Activated naive CD8-positive, alpha-beta T cell treated with anti-CD3 and anti-CD28 coated beads, Interleukin-2, amount 10 ng/mL, durations not matched to agents 7 days and 5 days (primary cell): ENCODE measurements at regions not wholly inside any gene's neighbourhood (a gene's known extent, or its start where the extent isn't known, plus 50 kb on each side); places are given as distances from the start of the nearest gene placed in this dataset.

Experiments
- ATAC-seq: fragments of 150-1000 bp; cut with Tn5 transposase; one replicate; pipeline ENCODE4 v1.10.0; 2021; ENCODE audit warnings: low read depth, moderate library complexity
- POLR2A ChIA-PET: fragments of 350-600 bp; sonication (Branson Sonifier 250); formaldehyde crosslinking; loops from one replicate; lab custom pipeline; 2021; ENCODE audit warnings: antibody characterized with exemption; lab: Charles Lee
- DNase-seq: peaks from one replicate; pipeline ENCODE4 v3.0.0; 2021
- H3K27ac Mint-ChIP-seq: one replicate; pipeline ENCODE4 v1.8.0; 2022; ENCODE audit warnings: mild to moderate bottlenecking, mixed read lengths
- H3K27me3 Mint-ChIP-seq: one replicate; pipeline ENCODE4 v1.8.0; 2022; ENCODE audit warnings: mild to moderate bottlenecking, moderate library complexity, mixed read lengths
- H3K36me3 Mint-ChIP-seq: one replicate; pipeline ENCODE4 v1.8.0; 2021; ENCODE audit warnings: mild to moderate bottlenecking, mixed read lengths
- H3K4me1 Mint-ChIP-seq: one replicate; pipeline ENCODE4 v1.8.0; 2021; ENCODE audit warnings: mixed read lengths
- H3K4me3 Mint-ChIP-seq: one replicate; pipeline ENCODE4 v1.8.0; 2022; ENCODE audit warnings: mild to moderate bottlenecking, moderate library complexity, mixed read lengths
- H3K9me3 Mint-ChIP-seq: one replicate; pipeline ENCODE4 v1.8.0; 2021; ENCODE audit warnings: mixed read lengths

- Mint-ChIP-seq H3K36me3 (no peaks in the 10 kb centered on the region), H3K4me3 (no peak overlapping the region), H3K4me1 (no peaks in the 10 kb centered on the region), H3K9me3 (no peaks in the 10 kb centered on the region), H3K27ac (no peak overlapping the region), H3K27me3 (peaks cover 4% of the 10 kb centered on the region)
- POLR2A ChIA-PET: no interaction called here
- DNase-seq (no peak), ATAC-seq (no peak)
Observed at GRCh38 chr12:74415633-74416032, 122.0 kb upstream of the ATXN7L3B start.

- no peaks in the 10 kb centered on the region for H3K27me3 Mint-ChIP-seq
- no peaks in the 10 kb centered on the region for H3K4me1 Mint-ChIP-seq
- H3K27ac Mint-ChIP-seq: no peak overlapping the region
- H3K36me3 Mint-ChIP-seq: no peaks in the 10 kb centered on the region
- POLR2A ChIA-PET: no interaction called here
- no peaks in the 10 kb centered on the region for H3K9me3 Mint-ChIP-seq
- ATAC-seq: no peak
- no peak for DNase-seq
- H3K4me3 Mint-ChIP-seq: no peak overlapping the region
Observed at GRCh38 chr12:74418573-74418972, 119.1 kb upstream of the ATXN7L3B start.

DNA sequence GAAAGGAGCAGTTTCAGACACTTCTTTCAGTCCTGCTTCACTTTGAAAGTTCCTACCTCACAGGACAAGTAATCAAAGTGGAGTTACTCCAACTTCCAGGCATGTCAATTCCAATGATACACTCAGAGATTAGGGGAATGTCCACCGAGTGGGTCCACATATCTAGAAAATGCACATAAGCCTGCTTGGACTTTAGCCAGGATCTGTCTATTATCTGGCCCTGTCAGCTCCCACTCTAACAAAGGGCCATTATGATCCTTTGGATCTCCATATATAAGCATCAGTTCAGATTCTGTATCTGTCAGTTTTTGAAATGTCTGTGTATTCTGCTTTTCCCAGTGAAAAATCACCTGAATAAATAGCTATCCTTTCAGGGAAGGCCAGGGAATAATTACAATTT is 112.9 kb upstream of the ATXN7L3B start:
- Mint-ChIP-seq H3K4me1 (no peaks in the 10 kb centered on the region), H3K4me3 (no peak overlapping the region), H3K9me3 (no peaks in the 10 kb centered on the region), H3K27me3 (peaks cover 2% of the 10 kb centered on the region), H3K27ac (no peak overlapping the region), H3K36me3 (no peaks in the 10 kb centered on the region)
- DNase-seq (no peak), ATAC-seq (no peak)
- POLR2A ChIA-PET: no interaction called here

GRCh38 chr12:74426091-74426490 is 111.5 kb upstream of the ATXN7L3B start:
- POLR2A ChIA-PET: no interaction called here
- ATAC-seq: no peak

GRCh38 chr12:74429535-74429934 is 108.1 kb upstream of the ATXN7L3B start:
- H3K9me3 Mint-ChIP-seq: no peaks in the 10 kb centered on the region
- no peak overlapping the region for H3K4me3 Mint-ChIP-seq
- no peak for DNase-seq
- no peaks in the 10 kb centered on the region for H3K36me3 Mint-ChIP-seq
- no peak for ATAC-seq
- no peak overlapping the region for H3K27ac Mint-ChIP-seq
- H3K4me1 Mint-ChIP-seq: no peaks in the 10 kb centered on the region
- POLR2A ChIA-PET: no interaction called here
- no peaks in the 10 kb centered on the region for H3K27me3 Mint-ChIP-seq

More at GRCh38 chr12:74426091-74426490, 111.5 kb upstream of the ATXN7L3B start:
- H3K27me3 Mint-ChIP-seq: peaks cover 2% of the 10 kb centered on the region
- no peak overlapping the region for H3K27ac Mint-ChIP-seq
- H3K9me3 Mint-ChIP-seq: no peaks in the 10 kb centered on the region
- DNase-seq: no peak
- no peaks in the 10 kb centered on the region for H3K4me1 Mint-ChIP-seq
- H3K4me3 Mint-ChIP-seq: no peak overlapping the region
- H3K36me3 Mint-ChIP-seq: no peaks in the 10 kb centered on the region

DNA sequence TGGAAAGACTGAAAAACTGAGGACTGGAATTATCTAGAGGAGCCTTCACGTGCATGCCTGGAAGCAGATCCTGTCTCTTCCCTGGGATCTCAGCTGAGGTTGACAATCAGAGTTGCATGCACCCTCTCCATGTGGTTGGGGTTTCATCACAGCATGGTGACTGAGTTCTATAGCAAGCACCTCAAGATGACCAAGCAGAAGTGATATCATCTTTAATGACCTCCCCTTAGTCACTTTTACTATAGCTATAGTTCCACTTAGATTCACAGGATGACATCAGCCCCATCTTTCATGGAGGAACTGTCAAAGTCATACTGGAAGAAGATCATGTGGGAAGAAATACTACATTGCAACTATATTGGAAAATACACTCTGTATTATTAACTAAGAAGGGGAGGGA is 105.8 kb upstream of the ATXN7L3B start:
- DNase-seq: no peak
- H3K9me3 Mint-ChIP-seq: no peaks in the 10 kb centered on the region
- POLR2A ChIA-PET: no interaction called here
- H3K27ac Mint-ChIP-seq: no peak overlapping the region
- H3K4me3 Mint-ChIP-seq: no peak overlapping the region
- ATAC-seq: no peak
- no peaks in the 10 kb centered on the region for H3K36me3 Mint-ChIP-seq
- no peaks in the 10 kb centered on the region for H3K27me3 Mint-ChIP-seq
- no peaks in the 10 kb centered on the region for H3K4me1 Mint-ChIP-seq

DNA sequence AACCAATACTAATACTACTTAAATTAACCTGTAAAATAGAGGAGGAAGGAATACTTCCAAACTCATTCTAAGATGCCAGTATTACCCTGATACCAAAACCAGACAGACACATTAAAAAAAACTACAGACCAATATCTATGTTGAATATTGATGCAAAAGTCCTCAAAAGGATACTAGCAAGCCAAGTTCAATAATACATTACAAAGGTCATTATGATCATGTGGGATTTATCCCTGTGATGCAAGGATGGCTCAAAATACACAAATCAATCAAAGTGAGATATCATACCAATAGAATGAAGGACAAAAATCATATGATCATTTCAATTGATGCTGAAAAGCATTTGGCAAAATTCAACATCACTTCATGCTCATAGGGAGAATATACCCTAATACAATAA is 97.2 kb upstream of the ATXN7L3B start:
- POLR2A ChIA-PET: no interaction called here
- DNase-seq (no peak), ATAC-seq (no peak)
- Mint-ChIP-seq H3K4me3 (no peak overlapping the region), H3K27me3 (no peaks in the 10 kb centered on the region), H3K36me3 (no peaks in the 10 kb centered on the region), H3K27ac (no peak overlapping the region), H3K4me1 (no peaks in the 10 kb centered on the region), H3K9me3 (no peaks in the 10 kb centered on the region)

- Mint-ChIP-seq H3K9me3 (no peaks in the 10 kb centered on the region), H3K4me3 (no peak overlapping the region), H3K27me3 (no peaks in the 10 kb centered on the region), H3K27ac (no peak overlapping the region), H3K36me3 (no peaks in the 10 kb centered on the region), H3K4me1 (no peaks in the 10 kb centered on the region)
- POLR2A ChIA-PET: no interaction called here
- no peak for DNase-seq
- ATAC-seq: no peak
Observed at GRCh38 chr12:74441872-74442271, 95.8 kb upstream of the ATXN7L3B start.

GRCh38 chr12:74446466-74446865 is 91.2 kb upstream of the ATXN7L3B start:
- no peaks in the 10 kb centered on the region for H3K36me3 Mint-ChIP-seq
- no peaks in the 10 kb centered on the region for H3K4me1 Mint-ChIP-seq
- no peak overlapping the region for H3K27ac Mint-ChIP-seq
- no peak overlapping the region for H3K4me3 Mint-ChIP-seq
- ATAC-seq: no peak
- H3K9me3 Mint-ChIP-seq: no peaks in the 10 kb centered on the region
- no peak for DNase-seq
- H3K27me3 Mint-ChIP-seq: no peaks in the 10 kb centered on the region
- POLR2A ChIA-PET: interaction anchor here (0.7 kb wide), 1 partner anchor 175 kb away, joined by 3 read pairs; no protein-coding TSS in a partner anchor

DNA sequence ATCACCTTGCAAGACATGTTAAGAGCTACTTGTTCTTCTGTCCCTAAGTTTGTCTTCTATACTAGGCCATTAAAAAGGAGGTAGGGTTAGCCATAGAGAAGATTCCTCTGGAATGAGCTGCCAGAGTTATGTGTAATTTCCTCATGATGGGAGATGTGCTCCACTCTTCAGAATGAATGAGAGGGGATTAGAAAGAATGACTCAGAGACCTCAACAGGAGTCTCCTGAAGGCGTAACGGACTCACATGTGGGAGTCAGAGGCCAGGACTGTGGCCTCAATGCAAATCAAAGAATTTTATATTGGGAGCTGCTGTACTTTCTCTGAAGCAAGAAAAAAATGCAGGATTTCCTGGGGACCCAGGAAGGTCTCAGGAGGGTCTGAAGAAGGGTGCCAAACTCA is 87.8 kb upstream of the ATXN7L3B start:
- POLR2A ChIA-PET: no interaction called here

DNA sequence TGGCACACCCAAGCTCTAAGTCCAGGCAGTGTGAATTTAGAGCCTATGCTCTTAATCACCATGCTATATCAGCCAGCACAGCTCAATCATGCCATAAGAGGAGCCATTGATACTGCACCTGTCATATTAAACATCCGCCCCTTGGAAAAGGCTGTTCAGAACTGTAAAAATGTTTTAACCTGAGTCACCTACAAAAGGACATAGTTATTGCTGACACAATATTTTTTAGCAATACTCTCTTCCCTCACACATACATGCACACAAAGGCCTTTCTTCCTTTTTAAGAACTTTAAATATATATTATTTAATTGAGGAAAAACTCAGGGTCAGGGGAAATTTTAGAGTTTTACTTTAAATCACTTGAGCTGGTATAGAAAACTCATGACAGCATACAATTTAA is 83.5 kb upstream of the ATXN7L3B start:
- Mint-ChIP-seq H3K4me1 (no peaks in the 10 kb centered on the region), H3K4me3 (no peak overlapping the region), H3K27ac (no peak overlapping the region), H3K27me3 (no peaks in the 10 kb centered on the region), H3K9me3 (no peaks in the 10 kb centered on the region), H3K36me3 (no peaks in the 10 kb centered on the region)
- POLR2A ChIA-PET: no interaction called here
- DNase-seq: no peak
- ATAC-seq: no peak

More for the DNA sequence above, 87.8 kb upstream of the ATXN7L3B start:
- no peaks in the 10 kb centered on the region for H3K27me3 Mint-ChIP-seq
- DNase-seq: no peak
- H3K27ac Mint-ChIP-seq: no peak overlapping the region
- no peak for ATAC-seq
- no peaks in the 10 kb centered on the region for H3K9me3 Mint-ChIP-seq
- no peaks in the 10 kb centered on the region for H3K4me1 Mint-ChIP-seq
- H3K36me3 Mint-ChIP-seq: no peaks in the 10 kb centered on the region
- no peak overlapping the region for H3K4me3 Mint-ChIP-seq

DNA sequence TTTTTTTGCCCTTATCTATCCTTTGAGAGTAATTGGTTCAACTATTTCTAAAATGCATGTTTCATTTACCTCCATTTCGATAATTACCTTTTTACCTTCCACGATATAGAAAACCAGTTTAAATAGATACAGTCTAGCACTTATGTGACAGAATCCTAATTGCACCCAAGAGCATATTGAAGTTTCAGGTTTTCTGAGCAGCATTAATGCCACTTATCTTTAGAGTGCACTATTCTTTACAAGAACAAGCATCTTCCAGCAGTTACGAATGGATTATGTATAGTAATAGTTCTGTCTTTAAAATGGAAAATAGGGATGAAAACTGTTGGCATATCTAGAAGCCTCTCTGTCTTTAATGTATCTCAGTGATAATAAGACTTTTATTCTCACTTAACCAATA is 82.2 kb upstream of the ATXN7L3B start:
- Mint-ChIP-seq H3K36me3 (no peaks in the 10 kb centered on the region), H3K4me1 (no peaks in the 10 kb centered on the region), H3K27me3 (no peaks in the 10 kb centered on the region), H3K27ac (no peak overlapping the region), H3K4me3 (no peak overlapping the region), H3K9me3 (no peaks in the 10 kb centered on the region)
- ATAC-seq: no peak
- POLR2A ChIA-PET: no interaction called here
- DNase-seq: no peak

DNA sequence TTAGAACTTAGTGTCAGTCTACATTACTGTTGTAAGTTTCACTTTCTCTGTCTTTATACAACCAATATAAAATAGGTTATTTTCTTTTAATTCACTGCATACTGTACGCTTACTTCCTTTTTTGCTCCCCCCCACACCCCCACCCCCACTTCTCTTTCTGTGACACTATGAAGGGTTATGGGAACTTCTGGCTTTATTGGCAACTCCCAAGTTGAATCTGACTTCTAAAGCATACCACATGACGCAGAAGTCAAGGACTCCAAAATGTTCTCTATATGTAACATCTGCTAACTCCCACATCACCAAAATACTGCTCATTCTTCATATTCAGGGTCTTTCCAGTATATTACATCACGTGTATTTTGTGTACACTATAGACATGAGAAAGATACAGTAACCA is 81.2 kb upstream of the ATXN7L3B start:
- ATAC-seq: no peak
- Mint-ChIP-seq H3K4me1 (no peaks in the 10 kb centered on the region), H3K36me3 (no peaks in the 10 kb centered on the region), H3K27ac (no peak overlapping the region), H3K27me3 (no peaks in the 10 kb centered on the region), H3K4me3 (no peak overlapping the region), H3K9me3 (no peaks in the 10 kb centered on the region)
- POLR2A ChIA-PET: no interaction called here
- no peak for DNase-seq

DNA sequence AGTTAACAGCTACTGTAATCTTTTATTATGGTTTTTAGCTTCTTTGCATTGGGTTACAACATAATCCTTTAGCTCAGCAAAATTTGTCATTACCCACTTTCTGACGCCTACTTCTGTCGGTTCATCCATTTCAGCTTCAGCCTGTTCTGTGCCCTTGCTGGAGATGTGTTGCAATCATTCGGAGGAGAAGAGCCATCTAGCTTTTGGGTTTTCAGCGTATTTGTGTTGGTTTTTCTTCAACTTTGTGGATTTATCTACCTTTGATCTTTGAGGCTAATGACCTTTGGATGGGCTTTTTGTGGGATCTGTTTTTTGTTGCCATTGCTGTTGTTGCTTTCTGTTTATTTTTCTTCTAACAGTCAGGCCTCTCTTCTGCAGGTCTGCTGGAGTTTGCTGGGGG is 69.2 kb upstream of the ATXN7L3B start:
- H3K27ac Mint-ChIP-seq: no peak overlapping the region
- no peaks in the 10 kb centered on the region for H3K27me3 Mint-ChIP-seq
- H3K36me3 Mint-ChIP-seq: no peaks in the 10 kb centered on the region
- POLR2A ChIA-PET: no interaction called here
- DNase-seq (no peak), ATAC-seq (no peak)
- no peaks in the 10 kb centered on the region for H3K4me1 Mint-ChIP-seq
- H3K4me3 Mint-ChIP-seq: no peak overlapping the region
- H3K9me3 Mint-ChIP-seq: no peaks in the 10 kb centered on the region

GRCh38 chr12:74476234-74476633 is 61.4 kb upstream of the ATXN7L3B start:
- ATAC-seq (no peak), DNase-seq (no peak)
- no peaks in the 10 kb centered on the region for H3K36me3 Mint-ChIP-seq
- no peaks in the 10 kb centered on the region for H3K9me3 Mint-ChIP-seq
- H3K4me1 Mint-ChIP-seq: no peaks in the 10 kb centered on the region
- no peak overlapping the region for H3K27ac Mint-ChIP-seq
- POLR2A ChIA-PET: no interaction called here
- no peaks in the 10 kb centered on the region for H3K27me3 Mint-ChIP-seq
- H3K4me3 Mint-ChIP-seq: no peak overlapping the region
